Ramos (cell line): ENCODE measurements at regions not wholly inside any gene's neighbourhood (a gene's known extent, or its start where the extent isn't known, plus 50 kb on each side); places are given as distances from the start of the nearest gene placed in this dataset.

Source experiments
- in situ Hi-C: fragments of 300-500 bp; cut with MboI; formaldehyde crosslinking; loops from one replicate; pipeline ENCODE4 v1.14.3; 2022; ENCODE audit warnings: low sequenced_read_pairs; ENCODE audit not compliant: unreplicated experiment

DNA sequence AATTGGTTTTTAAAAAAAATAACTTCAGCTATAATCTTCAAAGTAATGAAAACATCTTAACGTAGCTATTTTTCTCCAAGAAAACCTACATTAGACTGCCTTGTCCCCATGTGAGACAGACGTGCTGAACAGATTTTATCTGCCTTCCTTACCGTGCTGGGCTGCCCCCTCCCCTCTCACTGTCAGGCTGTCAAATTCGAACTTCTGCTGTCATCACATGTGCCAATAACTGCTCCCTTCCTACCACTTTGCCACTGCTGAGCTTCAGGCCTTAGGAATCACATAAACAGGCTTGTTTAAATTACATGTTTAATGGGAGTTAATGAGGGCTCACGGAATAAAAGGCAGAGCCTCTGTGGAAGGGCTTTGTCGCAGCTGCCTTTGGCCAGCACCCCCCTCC is 77.0 kb upstream of the NHSL1 start:
- in situ Hi-C loops: loop anchor here (25.0 kb wide), 1 partner anchor 786 kb away; the partner anchor contains the start of gene CITED2

- in situ Hi-C loops: loop anchor here (25.0 kb wide), 1 partner anchor 785 kb away; the partner anchor contains the start of gene CITED2
These were observed 78.0 kb upstream of the NHSL1 start for GRCh38 chr6:138577151-138577915.

DNA sequence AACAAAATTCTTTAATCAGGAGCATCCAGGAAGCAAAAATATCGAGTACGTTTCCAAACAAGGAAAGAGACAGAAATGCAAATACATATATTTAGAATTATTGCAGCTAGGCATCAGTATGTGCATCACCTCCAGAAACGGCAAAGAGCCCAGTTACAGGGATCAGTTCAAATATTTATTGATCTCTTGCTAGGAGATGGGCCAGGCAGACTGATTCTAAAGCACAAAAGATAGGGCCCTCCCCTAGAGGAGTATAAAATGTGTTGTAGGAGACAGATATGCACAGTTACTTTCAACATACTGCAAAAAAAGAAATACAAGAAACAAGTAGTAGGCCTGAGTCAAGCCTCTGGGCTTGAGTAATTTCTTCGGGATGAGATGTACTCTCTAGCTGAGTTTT is 80.7 kb upstream of the NHSL1 start:
- in situ Hi-C loops: loop anchor here (25.0 kb wide), 1 partner anchor 782 kb away; the partner anchor contains the start of gene CITED2

DNA sequence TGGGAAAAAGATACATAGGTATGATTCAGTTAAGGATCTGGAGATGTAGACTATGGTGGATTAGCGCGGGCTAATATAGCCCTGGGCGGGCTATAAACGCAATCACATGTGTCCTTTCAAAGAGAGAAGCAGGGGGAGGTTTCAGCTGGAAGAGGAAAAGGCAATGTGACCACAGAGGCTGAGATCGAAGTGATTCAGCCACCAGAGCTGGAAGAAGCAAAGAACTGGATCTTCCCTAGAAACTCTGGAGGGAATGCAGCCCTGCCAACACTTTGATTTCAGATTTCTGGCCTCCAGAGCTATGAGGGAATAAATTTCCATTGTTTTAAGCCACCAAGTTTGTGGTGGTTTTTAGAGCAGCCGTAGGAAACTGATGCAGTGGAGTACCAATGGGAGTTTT is 81.5 kb upstream of the NHSL1 start:
- in situ Hi-C loops: loop anchor here (25.0 kb wide), 1 partner anchor 782 kb away; the partner anchor contains the start of gene CITED2

DNA sequence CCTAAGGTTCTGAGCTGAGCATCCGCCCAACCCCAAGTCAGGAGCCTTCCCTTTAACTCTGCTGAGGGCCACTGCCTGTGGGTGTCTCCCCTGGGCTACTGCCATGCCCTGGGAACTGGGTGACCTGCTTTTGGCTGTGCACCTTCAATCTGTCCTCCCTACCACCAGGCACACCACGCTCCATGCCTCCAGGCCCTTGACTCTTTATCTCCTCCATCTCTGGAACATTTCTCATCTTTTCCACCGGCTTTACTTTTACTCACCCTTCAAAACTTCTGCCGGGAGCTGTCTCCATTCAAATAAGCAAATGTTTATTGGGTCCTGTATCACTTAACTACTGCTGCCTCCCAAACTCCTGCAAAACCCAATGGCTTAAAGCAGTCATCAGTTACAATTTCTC is 83.3 kb upstream of the NHSL1 start:
- in situ Hi-C loops: loop anchor here (25.0 kb wide), 1 partner anchor 780 kb away; the partner anchor contains the start of gene CITED2

DNA sequence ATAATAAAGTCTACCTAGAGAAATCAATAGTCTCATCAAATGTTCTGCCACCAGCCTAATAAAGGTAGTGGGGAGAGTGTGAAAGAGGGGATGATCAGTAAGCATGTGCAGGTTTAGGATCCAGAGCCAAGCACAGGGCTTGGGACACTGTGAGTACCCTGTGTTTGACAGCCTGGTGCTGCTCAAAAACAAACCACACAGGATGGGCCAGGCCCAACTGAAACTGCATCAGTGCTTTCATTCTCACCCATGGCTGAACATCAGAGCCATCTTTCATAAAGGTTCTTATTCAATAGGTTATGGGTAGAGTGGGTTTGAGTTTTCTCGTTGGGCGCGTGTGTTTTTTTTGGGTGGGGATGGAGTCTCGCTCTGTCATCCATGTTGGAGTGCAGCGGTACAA is 87.3 kb upstream of the NHSL1 start:
- in situ Hi-C loops: loop anchor here (5.0 to 25.0 kb wide), 2 partner anchors 176 to 776 kb away; partner anchors contain the start of gene CITED2

GRCh38 chr6:138588805-138589434 is 89.6 kb upstream of the NHSL1 start:
- in situ Hi-C loops: loop anchor here (5.0 to 25.0 kb wide), 2 partner anchors 173 to 773 kb away; partner anchors contain the start of gene CITED2

DNA sequence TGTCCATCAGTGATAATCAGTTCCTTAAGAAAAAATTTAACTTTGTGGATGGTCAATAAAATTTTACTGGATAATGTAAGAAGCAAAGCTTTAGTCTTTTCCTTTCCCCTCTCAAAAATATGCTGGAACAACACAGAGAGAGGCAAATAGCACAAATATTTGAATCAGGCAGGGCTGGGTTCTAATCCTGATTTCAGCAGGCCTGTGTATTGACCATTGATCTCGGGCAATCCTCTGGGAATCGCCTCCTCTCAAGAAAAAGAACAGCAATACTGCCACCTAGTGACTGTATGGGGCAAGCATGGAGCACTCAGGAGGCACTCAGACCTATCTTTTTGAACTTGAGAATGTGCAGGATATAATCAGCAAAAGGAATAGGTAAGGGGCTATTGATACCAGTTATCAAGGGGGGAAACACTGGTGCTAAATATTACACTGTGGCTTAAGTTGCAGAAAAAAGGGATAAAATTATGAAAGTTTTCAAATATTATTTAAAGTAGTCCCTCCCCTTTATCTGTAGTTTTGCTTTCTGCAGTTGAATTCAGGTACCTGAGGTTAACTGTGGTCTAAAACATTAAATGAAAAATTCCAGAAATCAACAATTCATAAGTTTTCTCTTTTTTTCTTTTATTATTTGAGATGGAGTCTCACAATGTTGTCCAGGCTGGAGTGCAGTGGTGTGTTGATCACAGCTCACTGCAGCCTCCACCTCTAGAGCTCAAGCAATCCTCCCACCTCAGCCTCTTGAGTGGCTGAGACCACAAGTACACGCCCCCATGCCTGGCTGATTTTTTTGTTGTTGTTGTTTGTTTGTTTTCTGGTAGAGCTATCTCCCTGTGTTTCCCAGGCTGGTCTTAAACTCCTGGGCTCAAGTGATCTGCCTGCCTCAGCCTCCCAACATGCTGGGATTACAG is 91.8 kb upstream of the NHSL1 start:
- in situ Hi-C loops: loop anchor here (25.0 kb wide), 1 partner anchor 771 kb away; the partner anchor contains the start of gene CITED2

GRCh38 chr6:138592749-138593123 is 93.4 kb upstream of the NHSL1 start:
- in situ Hi-C loops: loop anchor here (25.0 kb wide), 1 partner anchor 770 kb away; the partner anchor contains the start of gene CITED2

GRCh38 chr6:138593124-138593877 is 94.0 kb upstream of the NHSL1 start:
- in situ Hi-C loops: loop anchor here (25.0 kb wide), 1 partner anchor 769 kb away; the partner anchor contains the start of gene CITED2

DNA sequence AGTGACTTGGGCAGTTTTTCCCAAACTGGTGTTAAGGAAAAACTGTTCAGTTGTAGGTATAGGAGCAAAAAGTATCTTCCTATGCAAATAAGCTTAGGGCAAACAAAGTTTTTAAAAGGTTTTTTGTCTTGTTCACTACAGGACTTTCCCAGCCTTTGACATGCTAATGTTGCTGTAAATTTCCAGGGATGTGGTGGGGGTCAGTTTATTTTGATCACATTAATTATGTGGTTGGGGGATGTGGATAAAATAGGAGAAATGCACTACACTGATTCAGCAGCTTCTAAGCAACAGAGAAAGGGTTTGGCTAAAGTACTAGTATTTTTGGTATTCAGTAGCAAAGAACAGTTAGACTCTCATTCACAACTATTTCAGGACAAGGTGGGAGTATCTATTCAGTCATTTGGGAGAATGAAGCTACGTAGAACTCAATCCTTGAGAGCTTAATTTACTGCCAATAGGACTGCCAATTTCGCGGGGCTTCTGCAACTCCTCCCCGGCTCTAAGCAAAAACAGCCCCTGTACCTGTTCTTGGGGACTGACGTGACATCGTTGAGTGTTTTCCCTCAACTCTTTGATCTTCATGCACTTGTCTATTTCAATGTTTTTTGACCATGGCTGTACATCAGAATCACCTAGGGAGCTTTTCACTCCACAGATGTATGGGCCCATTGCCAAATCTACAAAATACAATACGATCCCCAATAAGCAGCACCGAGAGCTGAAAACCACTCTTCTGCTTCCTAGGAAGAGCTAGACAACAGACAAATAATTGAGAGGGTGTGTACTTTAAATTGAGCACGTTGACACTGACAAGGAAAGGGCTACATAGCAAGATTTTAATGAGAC is 94.8 kb upstream of the NHSL1 start:
- in situ Hi-C loops: loop anchor here (25.0 kb wide), 1 partner anchor 768 kb away; the partner anchor contains the start of gene CITED2

- in situ Hi-C loops: loop anchor here (25.0 kb wide), 1 partner anchor 768 kb away; the partner anchor contains the start of gene CITED2
These were observed 95.5 kb upstream of the NHSL1 start for GRCh38 chr6:138594758-138595140.

- in situ Hi-C loops: loop anchor here (25.0 kb wide), 1 partner anchor 766 kb away; the partner anchor contains the start of gene CITED2
These were observed 96.8 kb upstream of the NHSL1 start for GRCh38 chr6:138596126-138596525.

DNA sequence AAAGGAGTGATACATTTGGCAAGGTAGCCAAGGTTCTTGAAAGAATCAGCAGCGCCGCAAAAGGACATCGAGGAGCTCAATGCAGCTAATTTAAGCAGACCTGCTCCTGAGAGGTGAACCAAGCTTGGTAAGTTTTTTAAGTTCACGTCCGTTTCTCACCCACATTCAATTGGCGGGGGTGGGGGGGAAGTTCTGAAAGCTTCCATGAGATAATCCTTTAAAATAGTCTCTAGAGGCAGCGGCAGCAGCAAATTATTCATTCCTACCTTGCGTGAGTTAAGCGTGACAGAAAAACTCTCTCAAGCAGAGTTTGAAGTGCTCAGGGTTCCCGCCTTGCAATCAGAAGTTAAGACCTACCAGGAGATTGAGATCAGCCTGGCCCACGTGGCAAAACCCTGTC is 97.3 kb upstream of the NHSL1 start:
- in situ Hi-C loops: loop anchor here (25.0 kb wide), 1 partner anchor 766 kb away; the partner anchor contains the start of gene CITED2

- in situ Hi-C loops: loop anchor here (25.0 kb wide), 1 partner anchor 765 kb away; the partner anchor contains the start of gene CITED2
These were observed 98.0 kb upstream of the NHSL1 start for GRCh38 chr6:138597336-138597735.

DNA sequence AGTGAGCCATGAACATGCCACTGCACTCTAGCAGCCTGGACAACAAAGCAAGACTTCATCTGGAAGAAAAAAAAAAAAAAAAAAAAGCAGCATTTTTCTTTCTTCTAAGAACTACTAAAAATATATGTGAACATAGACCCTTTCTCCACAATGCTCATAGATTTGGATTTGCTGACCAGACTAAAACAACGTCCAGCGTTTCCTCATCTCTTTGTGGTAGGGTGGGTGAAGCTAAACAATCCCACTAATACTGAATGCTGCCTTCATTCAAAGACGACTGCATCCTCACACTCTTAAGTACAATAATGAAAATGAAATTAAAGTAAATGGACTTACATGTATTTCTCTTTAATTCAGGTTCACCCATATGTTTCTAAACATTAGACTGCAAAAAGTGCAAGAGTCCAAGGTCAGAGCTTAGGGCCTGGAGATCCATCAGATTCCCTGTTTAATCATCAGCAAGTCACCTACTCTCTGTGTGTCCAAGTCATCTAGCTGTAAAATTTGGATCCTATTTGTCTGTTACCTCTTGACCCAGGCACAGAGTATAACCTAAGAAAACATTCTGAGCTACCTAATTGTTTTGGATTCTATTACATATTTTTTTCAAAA is 99.4 kb upstream of the NHSL1 start:
- in situ Hi-C loops: loop anchor here (25.0 kb wide), 1 partner anchor 764 kb away; the partner anchor contains the start of gene CITED2

DNA sequence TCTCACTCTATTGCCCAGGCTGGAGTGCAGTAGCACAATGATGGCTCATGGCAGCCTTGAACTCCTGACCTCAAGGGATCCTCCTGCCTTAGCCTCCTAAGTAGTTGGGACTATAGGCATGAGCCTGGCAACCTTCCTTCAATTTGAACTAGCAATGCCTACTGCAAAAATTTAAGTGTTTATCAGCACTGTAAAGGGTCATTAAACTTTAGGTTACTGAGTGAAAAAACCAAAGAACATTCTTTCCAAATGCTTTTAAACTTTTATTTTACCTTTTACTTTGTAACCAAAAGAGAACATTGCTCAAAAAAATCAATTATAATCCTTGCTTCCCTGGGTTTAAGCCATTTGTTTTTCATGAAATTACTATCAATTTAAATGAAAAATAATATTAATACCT is 101.0 kb upstream of the NHSL1 start:
- in situ Hi-C loops: no loop called here

DNA sequence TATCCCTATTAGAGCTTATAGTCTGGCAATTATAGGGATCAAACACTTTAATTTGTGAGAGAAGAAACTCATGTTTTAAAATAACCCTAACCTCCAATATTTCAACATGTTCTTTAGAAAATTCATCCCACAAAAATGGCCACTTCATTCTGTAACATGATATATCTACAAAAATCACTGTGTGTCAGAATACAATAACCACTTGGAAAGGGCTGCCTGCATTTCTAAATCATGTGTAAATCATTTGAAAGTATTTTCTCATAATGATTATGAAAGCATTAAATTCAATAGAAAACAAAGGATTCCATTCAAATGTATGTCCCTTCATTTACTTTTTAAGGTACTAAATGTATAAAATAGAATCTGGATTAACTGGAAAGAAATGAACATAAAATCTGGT is 101.4 kb upstream of the NHSL1 start:
- in situ Hi-C loops: no loop called here
